Daoy (cell line): ENCODE measurements at regions not wholly inside any gene's neighbourhood (a gene's known extent, or its start where the extent isn't known, plus 50 kb on each side); places are given as distances from the start of the nearest gene placed in this dataset.
A peak's percentile ranks its signal among the peaks of the same experiment; 100 is the strongest.
"Not testable (repeated sequence)": the region's sequence is repeated elsewhere in the genome, so short reads cannot be mapped to it uniquely, and the experiment has no call there.

Experiments used
- DNase-seq: peaks from one replicate; pipeline ENCODE4 v3.0.0-alpha.2; 2015; ENCODE audit warnings: low read depth

DNA sequence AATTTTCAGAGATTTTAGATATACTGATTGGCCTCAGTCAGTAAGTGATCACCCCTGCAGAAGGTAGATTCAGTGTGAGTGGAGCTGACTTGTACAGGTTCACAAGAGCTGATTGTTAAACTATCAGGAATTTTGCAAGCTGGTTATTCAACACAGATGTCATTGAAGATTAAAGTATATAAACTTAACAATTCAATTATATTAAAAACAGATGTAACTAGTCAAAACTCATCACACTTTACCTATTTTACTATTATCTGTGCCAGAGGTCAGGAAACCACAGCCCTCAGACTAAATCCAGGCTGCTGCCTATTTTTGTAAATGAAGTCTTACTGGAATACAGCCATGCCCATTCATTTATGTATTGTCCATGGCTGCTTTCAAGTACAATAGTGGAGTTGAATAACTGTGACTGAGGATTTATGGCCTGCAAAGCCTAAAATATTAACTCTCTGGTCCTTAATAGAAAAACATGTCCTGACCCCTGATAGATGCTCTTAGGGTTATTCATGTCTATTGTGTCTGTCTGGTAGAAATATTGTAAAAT, 429.3 kb upstream of the PDZRN3 start:
- DNase-seq = no peak

DNA sequence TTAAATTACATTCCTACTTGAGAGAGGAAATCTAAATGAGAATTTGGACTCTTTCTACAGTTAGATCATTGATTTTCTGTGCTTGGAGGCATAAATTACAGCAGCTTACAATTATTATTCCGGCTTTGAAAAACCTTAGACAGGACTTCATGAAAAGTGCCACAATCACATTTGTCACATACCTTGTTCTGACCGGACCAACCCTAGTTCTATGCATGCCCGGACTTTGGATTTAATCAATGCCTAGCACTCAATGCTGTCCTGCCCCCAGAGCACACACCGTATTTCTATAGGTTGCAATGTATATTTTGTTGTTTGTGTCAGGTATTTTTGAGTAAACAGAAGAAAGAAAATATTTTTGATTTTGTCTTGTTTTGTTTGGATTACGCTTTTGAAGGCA, 424.7 kb upstream of the PDZRN3 start:
- DNase-seq = no peak

DNA sequence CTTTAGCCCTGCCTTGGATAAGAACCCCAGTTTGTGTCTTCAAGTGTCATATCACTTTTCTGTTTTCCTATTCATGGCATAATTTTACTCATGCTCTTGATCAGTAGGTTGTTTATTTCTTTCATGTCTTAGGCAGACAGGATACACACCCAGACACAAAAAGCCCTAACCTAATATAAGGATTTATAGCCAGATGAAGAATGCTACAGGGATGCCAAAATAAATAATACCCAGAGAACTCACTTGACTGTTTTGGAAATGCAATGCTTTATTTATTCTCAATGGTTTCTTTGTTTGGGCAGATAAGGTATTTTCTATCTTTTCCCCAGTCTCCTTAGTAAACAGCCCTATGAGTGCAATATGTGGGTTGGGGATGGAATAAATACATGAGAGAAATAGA, 424.0 kb upstream of the PDZRN3 start:
- no peak for DNase-seq

DNA sequence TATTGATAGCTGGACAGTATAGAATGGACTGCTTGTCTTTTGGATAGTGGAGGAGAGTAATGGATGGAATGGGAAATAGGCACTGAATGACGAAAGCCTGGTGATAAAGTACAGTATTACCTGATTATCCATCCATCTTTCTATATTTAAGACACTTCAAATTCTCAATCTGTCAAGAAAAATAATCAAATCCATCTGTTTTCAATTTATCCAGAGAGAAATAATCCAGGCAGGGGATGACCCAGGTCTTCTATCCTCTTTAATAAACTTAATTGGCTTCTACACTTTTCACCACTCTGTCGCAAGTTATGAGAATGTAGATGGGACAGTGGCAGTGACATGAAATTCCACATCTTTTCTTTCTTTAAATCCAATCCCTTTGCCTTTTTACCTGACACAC, 420.3 kb upstream of the PDZRN3 start:
- DNase-seq = no peak

DNA sequence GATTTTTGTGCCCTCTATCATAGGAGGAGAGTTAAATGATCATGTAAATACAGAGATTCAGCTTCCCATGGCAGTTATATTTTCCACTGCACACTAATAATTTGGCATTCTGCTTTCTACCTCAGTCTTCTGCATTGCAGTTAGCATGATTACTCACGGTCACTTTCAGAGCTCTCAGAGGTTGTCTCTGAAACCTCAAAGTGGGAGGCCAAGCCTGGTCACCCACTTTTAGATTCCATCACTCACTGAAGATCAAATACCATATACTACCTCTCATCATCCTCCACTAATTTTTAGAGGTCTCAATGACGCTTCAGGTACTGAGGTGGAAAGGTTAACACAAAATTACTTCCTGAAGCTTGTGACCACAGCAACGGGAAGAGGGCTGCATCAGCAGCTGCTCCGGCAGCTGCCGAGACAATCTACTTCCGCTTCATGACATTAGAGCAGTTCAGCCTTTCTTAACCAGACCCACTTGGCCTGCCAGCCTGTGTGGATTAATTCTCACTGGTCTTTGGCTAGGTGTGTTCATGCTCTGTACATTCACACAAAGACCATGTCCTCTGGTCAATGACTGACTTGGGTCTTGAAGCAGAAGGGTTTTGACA, 416.4 kb upstream of the PDZRN3 start:
- no peak for DNase-seq

DNA sequence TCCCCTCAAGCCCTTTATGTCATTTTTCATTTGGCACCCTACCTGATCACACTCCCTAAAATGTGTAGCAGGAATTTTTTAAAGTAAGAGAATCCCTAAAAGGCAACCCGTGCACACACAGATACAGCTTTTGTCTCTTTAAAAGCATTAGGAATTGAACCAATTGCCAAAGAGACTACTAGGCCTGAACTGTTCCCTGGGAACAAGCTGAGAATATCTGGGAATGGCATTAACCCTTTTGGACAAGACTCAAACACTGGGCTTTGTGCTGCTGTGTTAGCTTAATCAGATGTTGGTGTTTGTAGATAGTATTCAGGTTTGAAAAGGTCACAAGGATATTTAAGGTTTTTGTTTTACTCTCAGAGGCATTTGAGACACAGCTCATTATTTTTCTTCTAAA, 414.4 kb upstream of the PDZRN3 start:
- DNase-seq = no peak

DNA sequence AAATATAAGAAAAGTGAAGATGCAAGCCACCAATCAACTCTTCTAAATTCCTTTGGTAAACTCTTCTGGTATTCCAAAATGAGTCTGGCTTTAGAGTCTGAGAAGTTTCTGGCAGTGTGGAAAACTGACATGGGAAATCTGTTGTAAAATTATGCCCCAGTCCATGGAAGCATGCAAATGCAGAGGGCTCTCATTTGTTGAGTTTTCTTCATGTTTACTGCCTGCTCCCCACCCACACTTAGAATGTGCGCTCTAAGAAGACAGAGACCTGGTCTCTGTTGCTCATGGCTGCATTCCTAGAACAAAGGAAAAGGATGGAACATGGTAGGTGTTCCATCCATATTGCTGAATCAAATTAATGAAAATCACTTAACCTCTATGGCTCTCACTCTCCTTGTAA, 411.8 kb upstream of the PDZRN3 start:
- no peak for DNase-seq

DNA sequence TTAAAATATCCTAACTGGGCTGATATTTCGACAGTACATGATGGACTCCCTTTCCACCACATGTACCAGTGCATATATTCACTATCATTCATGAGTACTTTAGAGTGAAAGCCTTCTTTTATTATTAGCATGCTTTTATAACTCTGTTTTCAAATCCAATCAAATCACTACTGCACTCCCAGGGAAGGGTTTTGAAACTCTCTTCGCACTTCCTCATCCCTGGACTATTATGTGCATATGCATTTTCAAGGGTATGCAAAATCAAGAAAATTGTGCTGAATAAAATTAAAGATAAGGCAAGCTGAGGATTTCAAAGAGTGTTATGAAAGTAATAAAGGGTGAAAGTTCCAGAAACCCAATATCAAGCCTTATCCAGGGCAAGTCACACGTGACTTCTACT, 411.4 kb upstream of the PDZRN3 start:
- DNase-seq = no peak

DNA sequence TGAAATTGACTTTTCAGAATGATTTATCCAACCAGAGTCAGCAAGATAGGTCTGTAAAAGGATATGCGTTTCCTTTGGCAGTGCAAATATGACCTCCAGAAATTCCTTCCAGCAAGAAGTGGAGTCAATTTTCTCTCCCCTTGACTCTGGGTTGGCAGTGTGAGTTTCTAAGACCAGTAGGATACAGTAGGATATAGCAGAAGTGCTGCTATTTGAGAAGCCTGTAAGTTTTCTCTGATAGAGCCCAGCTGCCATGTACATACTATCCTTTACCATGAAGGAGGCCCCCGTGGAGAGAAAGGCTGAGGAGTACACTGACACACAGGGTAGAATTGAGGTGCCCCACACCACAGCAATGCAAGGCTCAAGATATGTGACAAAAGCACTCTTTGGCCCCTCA, 409.1 kb upstream of the PDZRN3 start:
- DNase-seq = no peak

DNA sequence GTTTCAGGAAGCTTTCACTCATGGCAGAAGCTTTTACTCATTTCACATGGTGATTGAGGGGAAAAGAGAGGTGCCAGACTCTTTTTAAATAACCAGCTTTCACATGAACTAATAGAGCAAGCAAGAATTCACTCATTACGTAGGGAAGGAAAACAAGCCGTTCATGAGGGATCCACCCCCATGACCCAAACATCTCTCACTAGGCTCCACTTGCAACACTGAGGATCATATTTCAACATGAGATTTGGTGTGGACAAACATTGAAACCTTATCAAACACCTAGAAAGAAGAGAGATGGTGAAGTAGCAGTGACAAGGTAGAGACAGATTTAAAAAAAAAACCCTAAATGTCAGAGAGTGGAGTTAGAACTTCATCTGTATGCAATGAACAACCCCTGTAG, 408.6 kb upstream of the PDZRN3 start:
- no peak for DNase-seq

DNA sequence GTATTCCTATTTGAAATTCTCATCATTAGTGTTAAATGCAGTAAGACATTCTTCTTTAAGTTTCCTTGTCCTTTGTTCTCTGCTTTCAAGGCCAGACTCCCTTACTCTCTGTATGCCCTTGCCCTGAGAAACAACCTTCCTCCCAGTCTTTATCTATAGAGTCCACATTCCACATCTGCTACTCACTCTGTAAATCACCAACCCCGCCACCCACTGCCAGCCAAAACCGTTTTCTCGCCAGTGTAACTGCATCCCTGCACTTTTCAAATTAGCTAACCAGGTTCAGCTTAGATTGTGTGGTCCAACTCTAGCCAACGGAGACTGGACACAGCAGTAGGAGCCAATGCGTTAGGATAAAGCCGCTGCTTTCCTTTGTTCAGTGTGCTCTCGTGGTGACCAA, 402.4 kb upstream of the PDZRN3 start:
- peak; percentile 18 for DNase-seq

DNA sequence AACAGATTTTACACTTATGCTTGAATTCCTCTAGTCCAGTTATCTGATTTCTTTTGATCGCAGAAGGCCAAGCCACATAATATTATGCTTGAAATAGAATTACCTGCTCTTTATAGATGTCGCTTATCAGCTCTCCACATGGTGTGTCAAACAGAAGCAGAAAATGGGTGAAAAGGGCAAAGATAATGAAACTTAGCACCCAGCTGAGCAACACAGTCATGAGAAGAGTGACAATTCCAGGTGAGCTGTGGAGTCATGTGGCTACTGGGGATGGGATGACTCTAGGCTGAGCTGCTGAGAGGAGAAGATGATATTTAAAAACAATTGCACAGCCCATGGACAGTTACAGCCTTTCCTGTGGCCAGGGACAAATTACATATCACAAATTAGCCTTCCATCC, 398.7 kb upstream of the PDZRN3 start:
- DNase-seq = no peak

DNA sequence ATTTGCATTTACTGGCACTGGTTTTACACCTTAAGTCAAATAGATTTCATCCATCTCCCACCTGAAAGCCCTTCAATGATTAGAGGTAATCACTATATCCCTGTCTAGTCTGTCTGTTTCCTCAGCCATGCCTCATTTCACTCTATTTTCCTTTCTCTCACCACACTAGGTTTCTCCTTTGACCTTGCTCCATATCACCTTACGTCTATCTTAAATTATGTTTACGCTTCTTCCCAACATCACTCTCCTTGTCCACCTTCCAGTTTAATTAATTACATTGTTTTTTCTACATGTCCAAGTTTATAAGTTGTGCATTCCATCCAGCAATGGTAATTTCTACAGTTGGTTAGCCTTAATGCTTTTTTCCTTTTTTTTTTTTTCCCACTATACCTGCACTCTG, 396.7 kb upstream of the PDZRN3 start:
- DNase-seq = no peak

DNA sequence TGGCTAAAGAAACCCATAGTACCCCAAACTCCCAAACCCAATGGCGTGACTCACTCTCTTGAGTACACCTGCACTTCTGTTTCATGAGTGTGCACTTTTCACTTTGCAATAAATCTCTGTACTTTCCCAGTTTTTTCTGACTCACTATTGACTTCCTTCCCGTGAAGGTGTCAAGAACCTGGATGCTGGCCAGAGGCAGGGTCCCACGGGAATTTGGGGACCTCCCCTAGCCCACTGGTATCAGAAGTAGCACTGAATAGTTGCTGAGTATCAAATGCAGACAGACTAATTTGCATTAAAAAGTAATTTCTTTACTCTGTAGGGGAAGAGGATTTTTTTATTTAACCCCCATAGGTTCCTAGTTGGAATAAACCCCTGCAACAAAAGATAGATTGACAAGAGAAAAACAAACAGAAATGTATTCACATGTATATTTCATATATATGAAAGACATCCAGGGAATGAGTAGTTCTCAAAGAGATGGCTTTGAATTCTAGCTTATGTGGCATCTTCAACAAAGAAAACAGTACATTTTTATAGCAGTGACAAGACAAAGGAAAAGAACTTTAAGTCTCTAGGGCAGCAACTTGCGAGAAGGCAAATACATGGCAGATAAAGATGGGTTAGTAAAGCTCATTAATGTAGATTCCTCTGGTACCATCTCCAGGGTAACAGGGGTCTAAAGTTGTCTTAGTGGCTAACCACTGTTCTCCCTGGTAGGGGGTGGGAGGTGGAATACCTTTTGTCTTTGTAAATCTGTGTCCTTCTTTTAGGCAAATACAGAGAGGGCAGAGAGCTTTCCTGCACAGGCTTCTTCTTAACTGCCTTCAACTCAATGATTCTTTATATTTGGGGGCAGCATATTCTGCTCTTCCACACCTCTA, 385.5 kb upstream of the PDZRN3 start:
- peak; percentile 2 for DNase-seq

DNA sequence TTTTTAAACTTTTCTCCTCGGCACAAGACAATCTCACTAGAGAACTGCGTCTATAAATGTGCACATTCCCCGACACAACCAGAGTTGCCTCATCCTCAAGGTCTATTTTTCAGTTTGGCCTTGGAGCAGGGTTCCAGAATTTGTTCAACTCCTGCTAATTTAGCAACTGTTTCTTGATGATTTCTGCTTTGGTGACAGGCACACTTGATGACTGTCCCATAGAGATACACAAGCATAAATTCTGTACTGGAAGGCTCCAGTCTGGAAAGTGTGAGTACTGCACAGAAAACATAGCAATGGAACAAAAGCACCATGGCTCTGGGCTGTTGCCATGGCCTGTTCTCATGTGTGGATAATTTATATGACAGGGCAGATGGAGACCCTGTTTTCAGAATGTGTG, 379.6 kb upstream of the PDZRN3 start:
- DNase-seq = no peak

DNA sequence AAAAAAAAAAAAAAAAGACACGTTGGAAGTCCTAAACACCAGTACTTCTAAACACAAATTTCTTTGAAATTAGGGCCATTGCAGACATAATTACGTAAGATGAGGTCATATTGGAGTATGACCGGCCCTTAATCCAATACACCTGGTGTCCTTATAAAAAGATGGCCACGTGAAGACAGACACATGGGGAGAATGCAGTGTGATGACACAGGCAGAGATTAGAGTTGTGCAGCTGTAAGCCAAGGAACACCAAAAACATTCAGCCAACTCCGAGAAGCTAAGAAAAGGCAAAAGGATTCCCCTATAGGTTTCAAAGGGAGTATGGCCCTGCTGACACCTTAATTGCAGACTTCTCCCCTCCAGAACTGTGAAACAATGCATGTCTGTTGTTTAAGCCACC, 379.0 kb upstream of the PDZRN3 start:
- no peak for DNase-seq

DNA sequence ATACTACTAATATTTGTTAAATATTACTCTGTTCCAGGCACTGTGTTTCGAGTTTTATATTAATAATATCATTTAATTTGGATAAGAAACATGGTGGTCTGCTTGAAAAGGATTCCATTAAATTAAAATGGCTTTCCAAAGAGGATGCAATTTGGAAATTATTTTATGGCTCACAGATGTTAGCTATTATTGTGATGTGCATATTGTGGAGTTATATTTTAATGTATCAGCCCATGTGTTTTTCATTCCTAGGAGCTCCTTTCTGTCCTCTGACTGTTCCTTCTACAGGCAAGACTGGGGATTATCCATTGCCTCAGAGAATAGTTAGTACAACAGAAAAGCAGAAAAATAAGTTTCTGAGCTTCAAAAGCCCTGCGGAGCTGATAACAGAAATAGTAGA, 376.7 kb upstream of the PDZRN3 start:
- no peak for DNase-seq

DNA sequence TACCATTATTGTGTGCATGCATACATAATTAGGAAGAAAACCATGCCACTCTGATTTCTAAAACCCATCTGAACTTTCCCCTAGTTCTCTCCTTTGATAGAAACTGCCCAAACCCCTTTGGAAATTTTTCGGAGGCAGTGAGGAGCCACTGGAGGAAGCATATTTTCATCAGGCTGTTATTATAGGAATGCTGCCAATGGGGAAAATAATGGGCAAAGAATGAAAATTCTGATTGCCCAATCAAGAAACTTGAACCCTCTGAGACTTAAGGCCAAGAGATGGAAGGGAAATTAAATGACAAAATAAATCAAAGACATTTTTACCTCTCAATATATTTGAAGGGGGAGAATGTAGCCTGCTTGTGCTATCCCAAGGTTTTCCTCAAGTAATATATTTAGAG, 376.0 kb upstream of the PDZRN3 start:
- peak; percentile 3 for DNase-seq

DNA sequence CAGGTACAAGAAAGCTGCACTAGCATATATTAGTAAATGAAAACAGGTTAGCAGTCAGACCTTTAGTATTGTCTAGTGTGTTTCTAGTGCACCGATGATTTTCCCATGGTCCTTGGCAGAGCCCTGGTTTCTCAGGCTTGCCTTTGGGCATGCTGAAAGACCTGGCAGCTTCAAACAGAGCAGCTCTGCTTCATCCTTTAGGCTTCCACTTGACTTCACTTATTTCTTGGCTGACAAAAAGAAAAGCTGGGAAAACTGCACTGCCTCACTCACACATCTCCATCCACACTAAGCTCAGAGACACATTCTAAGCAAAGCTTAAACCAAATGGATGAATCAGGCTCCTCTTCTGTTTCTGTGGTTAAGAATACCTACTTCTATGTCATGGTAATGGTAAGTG, 374.8 kb upstream of the PDZRN3 start:
- no peak for DNase-seq

DNA sequence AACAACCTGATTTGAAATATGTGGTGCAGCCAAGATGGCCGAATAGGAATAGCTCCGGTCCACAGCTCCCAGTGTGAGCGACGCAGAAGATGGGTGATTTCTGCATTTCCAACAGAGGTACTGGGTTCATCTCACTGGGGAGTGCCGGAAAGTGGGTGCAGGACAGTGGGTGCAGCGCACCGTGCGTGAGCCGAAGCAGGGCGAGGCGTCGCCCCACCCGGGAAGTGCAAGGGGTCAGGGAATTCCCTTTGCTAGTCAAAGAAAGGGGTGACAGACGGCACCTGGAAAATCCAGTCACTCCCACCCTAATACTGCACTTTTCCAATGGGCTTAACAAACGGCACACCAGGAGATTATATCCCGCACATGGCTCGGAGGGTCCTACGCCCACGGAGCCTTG, 365.9 kb upstream of the PDZRN3 start:
- not testable (repeated sequence) for DNase-seq

DNA sequence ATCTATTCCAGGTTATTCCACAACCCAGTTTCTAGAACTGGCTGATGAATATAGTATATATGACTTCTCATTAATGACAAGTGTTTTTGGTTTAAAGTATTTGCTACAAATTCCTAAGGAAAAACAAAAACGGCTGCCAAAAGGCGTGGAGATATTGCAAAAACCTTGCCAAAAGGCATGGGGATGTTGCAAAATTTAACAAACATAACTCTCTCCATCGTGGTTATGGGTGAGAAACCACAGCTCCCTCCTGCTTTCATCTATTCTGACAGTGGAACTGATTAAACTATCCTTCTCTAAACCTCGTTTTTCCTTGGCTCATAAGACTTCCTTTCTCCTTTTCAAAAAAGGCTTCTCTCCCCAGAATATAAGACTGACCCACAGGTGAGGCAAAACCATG, 342.0 kb upstream of the PDZRN3 start:
- no peak for DNase-seq

DNA sequence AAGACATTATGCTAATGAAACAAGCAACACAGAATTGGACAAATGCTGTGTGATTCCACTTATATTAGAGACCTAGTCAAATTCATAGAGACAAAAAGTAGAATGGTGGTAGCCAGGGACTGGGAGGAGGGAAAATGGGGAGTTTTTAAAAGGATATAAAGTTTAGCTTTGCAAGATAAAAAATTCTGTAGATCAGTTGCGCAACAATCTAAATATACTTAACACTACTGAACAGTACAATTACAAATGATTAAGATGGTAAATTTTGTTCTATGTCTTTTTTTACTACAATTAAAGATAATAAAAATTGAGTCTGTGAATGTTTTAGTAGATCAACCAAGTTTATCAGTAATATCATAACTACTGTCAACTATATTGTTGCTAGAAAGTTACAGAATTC, 340.1 kb upstream of the PDZRN3 start:
- no peak for DNase-seq

DNA sequence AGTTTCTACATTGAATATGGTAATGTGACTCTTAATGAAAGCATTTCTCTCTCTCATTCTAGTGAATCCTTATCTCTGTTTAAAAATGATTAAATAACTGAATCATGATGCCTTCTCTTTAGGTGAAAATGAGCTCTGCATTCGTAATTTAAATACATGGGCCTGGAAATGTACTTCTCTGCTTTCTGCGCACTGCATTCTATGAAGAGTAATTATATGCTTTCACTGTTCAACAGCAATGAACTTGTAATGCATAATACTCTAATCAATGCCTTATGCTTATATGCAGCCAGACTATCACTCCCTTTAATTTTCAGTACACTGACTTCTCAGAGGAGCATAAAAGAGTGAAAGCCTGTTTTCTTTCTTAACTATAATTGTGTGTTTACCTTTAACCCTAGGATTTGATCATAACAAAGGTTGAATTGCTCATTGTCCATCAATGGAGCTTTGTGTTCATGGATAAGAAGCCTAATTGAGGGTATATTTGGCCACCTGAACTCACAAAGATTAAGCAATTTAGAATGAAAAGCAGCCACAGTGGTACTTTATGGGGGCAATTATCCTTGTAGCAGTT, 330.8 kb upstream of the PDZRN3 start:
- no peak for DNase-seq
